CD4-positive, alpha-beta T cell (primary cell): ENCODE measurements at regions not wholly inside any gene's neighbourhood (a gene's known extent, or its start where the extent isn't known, plus 50 kb on each side); places are given as distances from the start of the nearest gene placed in this dataset.

Source experiments
- ATAC-seq: fragments of 200-7000 bp; cut with Tn5 transposase; one replicate; pipeline ENCODE4 v1.10.0; 2022; ENCODE audit warnings: mild to moderate bottlenecking; ENCODE audit not compliant: poor library complexity
- CTCF ChIA-PET: fragments of 350-600 bp; sonication (Branson Sonifier 250); formaldehyde crosslinking; loops from one replicate; lab custom pipeline; 2021; ENCODE audit warnings: antibody characterized with exemption, inconsistent platforms; lab: Charles Lee
- POLR2A ChIA-PET: fragments of 350-600 bp; sonication (Branson Sonifier 250); formaldehyde crosslinking; loops from one replicate; lab custom pipeline; 2021; ENCODE audit warnings: antibody characterized with exemption, inconsistent platforms; lab: Charles Lee
- DNase-seq, 14 experiments: peaks; one replicate each; pipeline ENCODE4 v3.0.0-alpha.2; 2013 to 2020; ENCODE audit warnings: mixed read lengths in 2 of 14
- H3K27ac ChIP-seq, 2 donors: one replicate each; pipeline versions ENCODE4 v1.5.1 to v1.7.0; 2013; ENCODE audit warnings: low read length in 2 of 2, low read depth in 1 of 2, mild to moderate bottlenecking in 1 of 2
- H3K27me3 ChIP-seq, 2 experiments: 1 replicate in 1 of 2; 2 replicates in 1 of 2; pipeline versions ENCODE4 v1.6.1 to v1.7.0; 2013; ENCODE audit warnings: low read length in 2 of 2, control low read depth in 1 of 2, mild to moderate bottlenecking in 1 of 2, moderate library complexity in 1 of 2; ENCODE audit not compliant: insufficient read depth in 2 of 2, control insufficient read depth in 1 of 2
- H3K36me3 ChIP-seq: one replicate; pipeline ENCODE4 v1.6.1; 2013; ENCODE audit warnings: low read length, control low read depth; ENCODE audit not compliant: insufficient read depth
- H3K4me1 ChIP-seq: one replicate; pipeline ENCODE4 v1.6.1; 2013; ENCODE audit warnings: low read length, control low read depth; ENCODE audit not compliant: insufficient read depth
- H3K4me3 ChIP-seq: one replicate; pipeline ENCODE4 v1.5.1; 2013; ENCODE audit warnings: mild to moderate bottlenecking, low read length, moderate library complexity
- H3K9me3 ChIP-seq, 2 experiments: 1 replicate in 1 of 2; 2 replicates in 1 of 2; pipeline versions ENCODE4 v1.6.1 to v1.7.0; 2013; ENCODE audit warnings: low read length in 2 of 2, mild to moderate bottlenecking in 2 of 2, control low read depth in 1 of 2, moderate library complexity in 1 of 2; ENCODE audit not compliant: control insufficient read depth in 1 of 2, insufficient read depth in 1 of 2
- H3K27ac Mint-ChIP-seq: one replicate; pipeline ENCODE4 v1.8.0; 2020; ENCODE audit warnings: mixed read lengths
- H3K27me3 Mint-ChIP-seq: one replicate; pipeline ENCODE4 v1.8.0; 2021; ENCODE audit warnings: mixed read lengths
- H3K36me3 Mint-ChIP-seq: one replicate; pipeline ENCODE4 v1.8.0; 2021; ENCODE audit warnings: low read depth, mixed read lengths
- H3K4me1 Mint-ChIP-seq: one replicate; pipeline ENCODE4 v1.8.0; 2021; ENCODE audit warnings: low read depth, mixed read lengths
- H3K4me3 Mint-ChIP-seq: one replicate; pipeline ENCODE4 v1.8.0; 2020; ENCODE audit warnings: mild to moderate bottlenecking, mixed read lengths
- H3K9me3 Mint-ChIP-seq: one replicate; pipeline ENCODE4 v1.8.0; 2020; ENCODE audit warnings: mixed read lengths
- CTCF ChIP-seq: fragments of 200-600 bp; IDR thresholded peaks from one replicate; pipeline ENCODE4 v1.8.0; 2022; ENCODE audit warnings: antibody characterized with exemption, mild to moderate bottlenecking
- intact Hi-C, 2 experiments: fragments of 100-400 bp; cut with DNase I in 1 of 2; cut with micrococcal nuclease in 1 of 2; formaldehyde crosslinking; loops; one replicate each; pipeline versions ENCODE4 v1.15.1 to v1.9.0; 2023 to 2025; cut with DNase I, micrococcal nuclease

GRCh38 chr12:124241776-124242528 is 52.9 kb upstream of the RFLNA start:
- Mint-ChIP-seq H3K27ac (no peak overlapping the region), H3K9me3 (peaks cover 2% of the 10 kb centered on the region), H3K36me3 (no peaks in the 10 kb centered on the region), H3K4me3 (no peak overlapping the region), H3K27me3 (peaks cover 31% of the 10 kb centered on the region), H3K4me1 (no peaks in the 10 kb centered on the region)
- ChIA-PET CTCF (no interaction called here), POLR2A (no interaction called here)
- no peak overlapping the region for H3K27ac ChIP-seq
- TF ChIP-seq CTCF = no peak
- peaks cover 5 to 9% of the 10 kb centered on the region in 2 experiments for H3K9me3 ChIP-seq
- H3K4me1 ChIP-seq = no peaks in the 10 kb centered on the region
- H3K36me3 ChIP-seq = no peaks in the 10 kb centered on the region
- ATAC-seq (no peak), DNase-seq (no peak)
- intact Hi-C loops = no loop called here
- no peak overlapping the region for H3K4me3 ChIP-seq
- H3K27me3 ChIP-seq = peaks cover 2 to 6% of the 10 kb centered on the region in 2 experiments

GRCh38 chr12:124242529-124243065 is 52.3 kb upstream of the RFLNA start:
- no peak for ATAC-seq
- intact Hi-C loops = no loop called here

GRCh38 chr12:124243936-124244335 is 51.0 kb upstream of the RFLNA start:
- intact Hi-C loops = no loop called here
- POLR2A ChIA-PET = no interaction called here

More at GRCh38 chr12:124242529-124243065, 52.3 kb upstream of the RFLNA start:
- peaks cover 2% of the 10 kb centered on the region for H3K9me3 Mint-ChIP-seq
- H3K4me1 Mint-ChIP-seq = no peaks in the 10 kb centered on the region
- ChIA-PET CTCF (no interaction called here), POLR2A (no interaction called here)
- H3K27ac ChIP-seq = no peak overlapping the region
- H3K27me3 ChIP-seq = peaks cover 2 to 6% of the 10 kb centered on the region in 2 experiments
- DNase-seq = peak in 1 of 14 experiments; percentile 15
- H3K36me3 ChIP-seq = no peaks in the 10 kb centered on the region
- H3K27ac Mint-ChIP-seq = no peak overlapping the region
- H3K9me3 ChIP-seq = peaks cover 9 to 10% of the 10 kb centered on the region in 2 experiments
- H3K27me3 Mint-ChIP-seq = peaks cover 36% of the 10 kb centered on the region
- H3K4me1 ChIP-seq = no peaks in the 10 kb centered on the region
- H3K36me3 Mint-ChIP-seq = no peaks in the 10 kb centered on the region
- TF ChIP-seq CTCF = no peak
- H3K4me3 Mint-ChIP-seq = no peak overlapping the region
- no peak overlapping the region for H3K4me3 ChIP-seq

More at GRCh38 chr12:124243936-124244335, 51.0 kb upstream of the RFLNA start:
- Histone ChIP-seq H3K9me3 (peaks cover 9 to 13% of the 10 kb centered on the region in 2 experiments), H3K27ac (no peak overlapping the region), H3K4me3 (no peak overlapping the region), H3K27me3 (peaks cover 2 to 9% of the 10 kb centered on the region in 2 experiments), H3K4me1 (no peaks in the 10 kb centered on the region), H3K36me3 (no peaks in the 10 kb centered on the region)
- Mint-ChIP-seq H3K36me3 (no peaks in the 10 kb centered on the region), H3K4me3 (no peak overlapping the region), H3K9me3 (peaks cover 2% of the 10 kb centered on the region), H3K4me1 (no peaks in the 10 kb centered on the region), H3K27me3 (peaks cover 34% of the 10 kb centered on the region), H3K27ac (no peak overlapping the region)
- ATAC-seq (no peak), DNase-seq (no peak)
- no peak for TF ChIP-seq CTCF
- CTCF ChIA-PET = no interaction called here
